B cell (primary cell): ENCODE measurements at regions not wholly inside any gene's neighbourhood (a gene's known extent, or its start where the extent isn't known, plus 50 kb on each side); places are given as distances from the start of the nearest gene placed in this dataset.
"Not testable (repeated sequence)": the region's sequence is repeated elsewhere in the genome, so short reads cannot be mapped to it uniquely, and the experiment has no call there.

Experiments
- ATAC-seq: fragments of 200-7000 bp; cut with Tn5 transposase; one replicate; pipeline ENCODE4 v1.10.0; 2021; ENCODE audit warnings: low read depth, mild to moderate bottlenecking, moderate number of reproducible peaks, moderate library complexity
- CTCF ChIA-PET: fragments of 350-600 bp; sonication (Branson Sonifier 250); formaldehyde crosslinking; loops from one replicate; lab custom pipeline; 2021; ENCODE audit warnings: antibody characterized with exemption, inconsistent platforms; lab: Charles Lee
- POLR2A ChIA-PET: fragments of 350-600 bp; sonication (Branson Sonifier 250); formaldehyde crosslinking; loops from one replicate; lab custom pipeline; 2021; ENCODE audit warnings: antibody characterized with exemption; lab: Charles Lee
- DNase-seq: peaks from one replicate; pipeline ENCODE4 v3.0.0; 2013
- H2AFZ ChIP-seq: 2 replicates; pipeline ENCODE4 v1.6.1; 2012; ENCODE audit warnings: mild to moderate bottlenecking, low read depth, low read length; ENCODE audit not compliant: insufficient read depth, poor library complexity, severe bottlenecking
- H3K27ac ChIP-seq, 2 donors: 1 replicate in 1 of 2; 2 replicates in 1 of 2; pipeline ENCODE4 v1.5.1; 2012 to 2013; ENCODE audit warnings: low read length in 2 of 2, mild to moderate bottlenecking in 2 of 2, moderate library complexity in 1 of 2
- H3K27me3 ChIP-seq, 4 experiments: fragments of 200-600 bp in 1 of 4; sonication (generic) in 1 of 4; replicated peaks in 1 of 4; 1 replicate in 2 of 4; 2 replicates in 2 of 4; pipeline versions ENCODE4 v1.6.1 to v1.7.0; 2013 to 2016; ENCODE audit warnings: low read length in 3 of 4, mild to moderate bottlenecking in 2 of 4, mixed read lengths in 1 of 4, moderate library complexity in 1 of 4; ENCODE audit not compliant: insufficient read depth in 4 of 4, control insufficient read depth in 3 of 4; ENCODE audit errors: control extremely low read depth in 1 of 4
- H3K36me3 ChIP-seq, 2 experiments: replicated peaks in 1 of 2; 1 replicate in 1 of 2; 2 replicates in 1 of 2; pipeline versions ENCODE4 v1.6.1 to v1.7.1; 2013; ENCODE audit warnings: low read length in 1 of 2; ENCODE audit not compliant: insufficient read depth in 2 of 2, control insufficient read depth in 1 of 2; ENCODE audit errors: control extremely low read depth in 1 of 2, extremely low read depth in 1 of 2
- H3K4me1 ChIP-seq, 2 donors: fragments of 200-600 bp in 1 of 2; sonication (generic) in 1 of 2; 1 replicate in 1 of 2; 2 replicates in 1 of 2; pipeline versions ENCODE4 v1.5.1 to v1.6.1; 2013 to 2017; ENCODE audit warnings: low read length in 2 of 2; ENCODE audit not compliant: control insufficient read depth in 2 of 2, insufficient read depth in 2 of 2
- H3K4me2 ChIP-seq: replicated peaks from 2 replicates; pipeline ENCODE3; 2012; ENCODE audit warnings: mild to moderate bottlenecking, low read depth, low read length; ENCODE audit not compliant: poor library complexity, severe bottlenecking
- H3K4me3 ChIP-seq, 5 experiments: fragments of 200-600 bp in 1 of 5; sonication (generic) in 1 of 5; 1 replicate in 3 of 5; 2 replicates in 2 of 5; pipeline versions ENCODE4 v1.5.1 to v1.7.0; 2011 to 2016; ENCODE audit warnings: low read length in 4 of 5, mild to moderate bottlenecking in 4 of 5, low read depth in 2 of 5, control low read depth in 1 of 5, moderate library complexity in 1 of 5; ENCODE audit not compliant: insufficient read depth in 1 of 5; ENCODE audit errors: control extremely low read depth in 1 of 5, extremely low read depth in 1 of 5
- H3K79me2 ChIP-seq: fragments of 200-600 bp; sonication (generic); one replicate; pipeline ENCODE4 v1.6.0; 2016; ENCODE audit warnings: low read length; ENCODE audit not compliant: control insufficient read depth, insufficient read depth
- H3K9ac ChIP-seq: fragments of 200-600 bp; sonication (generic); 2 replicates; pipeline ENCODE4 v1.6.1; 2017; ENCODE audit warnings: mild to moderate bottlenecking, low read length, moderate library complexity
- H3K9me3 ChIP-seq, 3 donors: one replicate each; pipeline versions ENCODE4 v1.6.1 to v1.7.1; 2013; ENCODE audit warnings: low read length in 2 of 3; ENCODE audit not compliant: control insufficient read depth in 2 of 3, insufficient read depth in 1 of 3; ENCODE audit errors: control extremely low read depth in 1 of 3
- H4K20me1 ChIP-seq: 2 replicates; pipeline ENCODE4 v1.6.0; 2012; ENCODE audit warnings: mild to moderate bottlenecking, low read length; ENCODE audit not compliant: insufficient read depth, control insufficient read depth, poor library complexity, severe bottlenecking
- H3K27ac Mint-ChIP-seq: one replicate; pipeline ENCODE4 v1.8.0; 2021; ENCODE audit warnings: mixed read lengths
- H3K27me3 Mint-ChIP-seq: one replicate; pipeline ENCODE4 v1.8.0; 2021; ENCODE audit warnings: mixed read lengths
- H3K4me1 Mint-ChIP-seq: one replicate; pipeline ENCODE4 v1.8.0; 2021; ENCODE audit warnings: mixed read lengths
- H3K4me3 Mint-ChIP-seq: one replicate; pipeline ENCODE4 v1.8.0; 2021; ENCODE audit warnings: mixed read lengths
- H3K9me3 Mint-ChIP-seq: one replicate; pipeline ENCODE4 v1.8.0; 2022; ENCODE audit warnings: mixed read lengths; ENCODE audit not compliant: insufficient read depth
- CTCF ChIP-seq: fragments of 200-600 bp; IDR thresholded peaks from one replicate; pipeline ENCODE4 v1.8.0; 2022; ENCODE audit warnings: antibody characterized with exemption, mild to moderate bottlenecking
- EZH2 ChIP-seq: IDR thresholded peaks from 2 replicates; pipeline ENCODE4 v1.6.1; 2012; ENCODE audit warnings: borderline replicate concordance, low read depth, mild to moderate bottlenecking, moderate library complexity, low read length; ENCODE audit not compliant: insufficient read depth, poor library complexity, severe bottlenecking
- WGBS: methylation state at CpG from one replicate; pipeline ENCODE4 v1.1.5; 2013; ENCODE audit warnings: missing lambda C conversion rate; ENCODE audit not compliant: insufficient coverage; 5-methylcytosine and 5-hydroxymethylcytosine counted together
- intact Hi-C: fragments of 100-400 bp; cut with micrococcal nuclease; formaldehyde crosslinking; loops from one replicate; pipeline ENCODE4 v1.10.0; 2022

- H3K4me3 Mint-ChIP-seq, result no peak overlapping the region
- Histone ChIP-seq H3K27ac (no peak overlapping the region), H2AFZ (no peak overlapping the region), H3K4me3 (no peak overlapping the region), H3K9me3 (peaks cover 1 to 18% (median 10%) of the 10 kb centered on the region in 3 donors), H3K79me2 (no peaks in the 10 kb centered on the region), H3K27me3 (no peaks in the 10 kb centered on the region), H3K9ac (no peak overlapping the region), H3K4me1 (no peaks in the 10 kb centered on the region), H3K4me2 (no peak overlapping the region), H3K36me3 (no peaks in the 10 kb centered on the region), H4K20me1 (no peaks in the 10 kb centered on the region)
- H3K27ac Mint-ChIP-seq, result no peak overlapping the region
- no peak for ATAC-seq
- H3K27me3 Mint-ChIP-seq, result no peaks in the 10 kb centered on the region
- H3K4me1 Mint-ChIP-seq, result no peaks in the 10 kb centered on the region
- intact Hi-C loops, result no loop called here
- POLR2A ChIA-PET, result no interaction called here
- whole genome bisulfite sequencing, result 83% methylated on average over 6 of the region's 6 CpGs
- CTCF ChIA-PET, result no interaction called here
- TF ChIP-seq CTCF (no peak), EZH2 (no peak)
- no peak for DNase-seq
- H3K9me3 Mint-ChIP-seq, result peaks cover 8% of the 10 kb centered on the region
These were observed 970.9 kb downstream of the TBC1D32 start for GRCh38 chr6:120363429-120363828.

GRCh38 chr6:120358535-120358934 is 975.7 kb downstream of the TBC1D32 start:
- H3K27ac ChIP-seq, H3K27me3 Mint-ChIP-seq, H3K27ac Mint-ChIP-seq, H3K9ac ChIP-seq, H4K20me1 ChIP-seq, ATAC-seq, CTCF ChIA-PET, H3K4me1 ChIP-seq, intact Hi-C loops, H3K36me3 ChIP-seq, H3K79me2 ChIP-seq, DNase-seq, H2AFZ ChIP-seq, H3K27me3 ChIP-seq, H3K4me3 Mint-ChIP-seq, H3K4me1 Mint-ChIP-seq, H3K4me2 ChIP-seq, POLR2A ChIA-PET, H3K4me3 ChIP-seq: not testable (repeated sequence)
- H3K9me3 ChIP-seq, result peaks cover 1 to 22% (median 10%) of the 10 kb centered on the region in 3 donors
- H3K9me3 Mint-ChIP-seq, result peaks cover 15% of the 10 kb centered on the region
- no CpG with 5 or more reads among the region's 4 CpGs for WGBS
